Ovary (tissue), 7 donors: ENCODE measurements at regions not wholly inside any gene's neighbourhood (a gene's known extent, or its start where the extent isn't known, plus 50 kb on each side); places are given as distances from the start of the nearest gene placed in this dataset.

ENCODE experiments used
- DNase-seq, 5 donors: peaks; one replicate each; pipeline ENCODE4 v3.0.0-alpha.2; 2019 to 2020
- H3K27ac ChIP-seq, 2 donors: fragments of 200-600 bp; one replicate each; pipeline versions ENCODE4 v1.5.1 to v1.8.0; 2019 to 2022
- H3K27me3 ChIP-seq: fragments of 200-600 bp; one replicate; pipeline ENCODE4 v1.8.0; 2022
- H3K36me3 ChIP-seq: fragments of 200-600 bp; sonication (generic); one replicate; pipeline ENCODE4 v1.5.1; 2019
- H3K4me1 ChIP-seq: one replicate; pipeline ENCODE4 v1.8.1; 2013; ENCODE audit warnings: mild to moderate bottlenecking, moderate library complexity; ENCODE audit not compliant: insufficient read depth
- H3K4me3 ChIP-seq: fragments of 200-600 bp; sonication (generic); one replicate; pipeline ENCODE4 v1.5.1; 2017
- H3K9me3 ChIP-seq, 2 donors: fragments of 200-600 bp in 1 of 2; sonication (generic) in 1 of 2; one replicate each; pipeline versions ENCODE4 v1.5.1 to v1.8.1; 2013 to 2019; ENCODE audit warnings: mild to moderate bottlenecking in 1 of 2, moderate library complexity in 1 of 2
- EP300 ChIP-seq: sonication (generic); formaldehyde crosslinking; IDR thresholded peaks from one replicate; pipeline ENCODE4 v1.6.1; 2017; ENCODE audit warnings: antibody characterized with exemption
- POLR2A ChIP-seq: fragments of 450-650 bp; IDR thresholded peaks from one replicate; pipeline ENCODE4 v1.6.1; 2017; ENCODE audit warnings: antibody characterized with exemption, mild to moderate bottlenecking, moderate library complexity
- WGBS, 3 donors: extraction: QIAGEN DNeasy Blood & Tissue Kit in 1 of 3; methylation state at CpG; one replicate each; pipeline versions ENCODE4 v1.1.5 to v1.1.7; 2013 to 2017; 5-methylcytosine and 5-hydroxymethylcytosine counted together
- intact Hi-C, 4 donors: fragments of 100-400 bp; cut with DNase I; formaldehyde crosslinking; loops; one replicate each; pipeline versions ENCODE4 v1.11.0 to v1.15.1; 2022 to 2023
- TF ChIP-seq, protein P1 (sequence below), 3 donors: fragments of 450-650 bp in 2 of 3; fragments of 200-600 bp in 1 of 3; IDR thresholded peaks; one replicate each; pipeline versions ENCODE4 v1.5.1 to v1.8.0; 2016 to 2022; ENCODE audit warnings: antibody characterized with exemption in 3 of 3, mild to moderate bottlenecking in 1 of 3
- donor health status: DM: no; HTN: no; CAD: no; lungs with moderate emphysema.
- donor health status: DM: no; HTN: no; CAD: no.
- donor health status: Bipolar disorder and iron deficiency.
- donor health status: DM: no; HTN: no; CAD: no.
- donor health status: DM: yes; HTN: yes; CAD: no.

DNA sequence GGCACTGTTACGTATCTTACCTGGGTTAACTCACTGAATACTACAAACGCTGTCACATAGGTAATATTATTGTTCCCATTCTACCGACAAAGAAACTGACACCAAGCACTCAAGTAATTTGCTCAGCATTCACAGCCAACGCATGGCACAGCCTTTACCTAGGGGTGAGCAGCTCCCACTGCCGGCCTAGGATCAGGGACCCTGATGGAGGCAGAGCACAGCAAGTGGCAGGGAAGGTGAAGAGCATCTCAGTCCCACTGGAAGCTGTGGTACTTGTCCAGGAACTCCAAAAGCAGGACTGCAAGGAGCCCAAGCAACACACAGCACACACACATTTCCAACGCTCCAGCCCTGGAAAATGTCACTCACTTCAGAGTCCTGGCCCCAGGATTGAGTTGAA is 111.8 kb upstream of the CDKN3 start:
- intact Hi-C loops, result no loop called here

DNA sequence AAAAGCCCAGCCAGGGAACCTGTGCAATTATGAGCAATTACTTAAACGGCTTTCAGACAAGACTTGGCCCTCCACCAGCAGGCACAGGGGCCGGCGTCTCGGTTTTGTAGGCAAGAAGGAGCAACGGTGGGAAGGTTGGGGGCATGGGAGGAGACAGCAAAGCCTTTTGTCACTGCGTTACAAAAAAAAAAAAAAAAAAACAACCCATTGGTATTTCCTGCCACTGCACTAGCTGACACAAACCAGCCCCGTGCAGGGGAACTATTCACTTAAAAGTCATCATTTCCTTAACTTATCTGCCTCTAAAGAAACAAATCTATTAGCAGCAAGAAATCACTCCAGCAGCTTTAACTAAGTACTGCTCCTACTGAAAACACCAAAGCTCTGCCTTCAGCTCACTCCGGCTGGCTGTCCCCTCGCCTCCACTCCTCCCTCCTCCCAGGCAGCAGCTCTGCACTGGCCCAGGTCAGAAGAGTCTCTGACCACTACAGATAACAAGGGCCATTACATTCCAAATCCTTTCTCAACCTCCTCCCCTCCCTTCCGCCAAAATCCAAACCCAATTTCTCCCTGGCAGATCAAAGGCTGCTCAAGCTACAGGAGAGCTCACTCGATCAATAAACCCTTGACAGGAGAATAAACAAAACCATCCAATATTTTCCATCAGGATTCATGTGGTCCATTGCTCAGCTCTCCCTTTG is 105.2 kb upstream of the CDKN3 start:
- Histone ChIP-seq H3K27me3 (no peaks in the 10 kb centered on the region), H3K4me1 (no peaks in the 10 kb centered on the region), H3K4me3 (no peak overlapping the region), H3K9me3 (no peaks in the 10 kb centered on the region), H3K36me3 (no peaks in the 10 kb centered on the region), H3K27ac (no peak overlapping the region)
- TF ChIP-seq, protein P1, sequence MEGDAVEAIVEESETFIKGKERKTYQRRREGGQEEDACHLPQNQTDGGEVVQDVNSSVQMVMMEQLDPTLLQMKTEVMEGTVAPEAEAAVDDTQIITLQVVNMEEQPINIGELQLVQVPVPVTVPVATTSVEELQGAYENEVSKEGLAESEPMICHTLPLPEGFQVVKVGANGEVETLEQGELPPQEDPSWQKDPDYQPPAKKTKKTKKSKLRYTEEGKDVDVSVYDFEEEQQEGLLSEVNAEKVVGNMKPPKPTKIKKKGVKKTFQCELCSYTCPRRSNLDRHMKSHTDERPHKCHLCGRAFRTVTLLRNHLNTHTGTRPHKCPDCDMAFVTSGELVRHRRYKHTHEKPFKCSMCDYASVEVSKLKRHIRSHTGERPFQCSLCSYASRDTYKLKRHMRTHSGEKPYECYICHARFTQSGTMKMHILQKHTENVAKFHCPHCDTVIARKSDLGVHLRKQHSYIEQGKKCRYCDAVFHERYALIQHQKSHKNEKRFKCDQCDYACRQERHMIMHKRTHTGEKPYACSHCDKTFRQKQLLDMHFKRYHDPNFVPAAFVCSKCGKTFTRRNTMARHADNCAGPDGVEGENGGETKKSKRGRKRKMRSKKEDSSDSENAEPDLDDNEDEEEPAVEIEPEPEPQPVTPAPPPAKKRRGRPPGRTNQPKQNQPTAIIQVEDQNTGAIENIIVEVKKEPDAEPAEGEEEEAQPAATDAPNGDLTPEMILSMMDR (IDR thresholded peaks at IDR 0.05), result no peak
- no peak for TF ChIP-seq POLR2A
- no peak for TF ChIP-seq EP300
- intact Hi-C loops, result no loop called here
- DNase-seq, result no peak
- 15 to 20% (median 18%) methylated on average over 11 of the region's 11 CpGs for WGBS, 3 donors

More for the DNA sequence above, 111.8 kb upstream of the CDKN3 start:
- TF ChIP-seq EP300, result no peak
- no peak for TF ChIP-seq POLR2A
- TF ChIP-seq, protein P1 (IDR thresholded peaks at IDR 0.05), result no peak
- Histone ChIP-seq H3K4me3 (no peak overlapping the region), H3K36me3 (no peaks in the 10 kb centered on the region), H3K9me3 (no peaks in the 10 kb centered on the region), H3K27ac (no peak overlapping the region), H3K27me3 (no peaks in the 10 kb centered on the region), H3K4me1 (no peaks in the 10 kb centered on the region)
- 92% methylated on average over 6 of the region's 6 CpGs for WGBS, 3 donors
- no peak for DNase-seq

DNA sequence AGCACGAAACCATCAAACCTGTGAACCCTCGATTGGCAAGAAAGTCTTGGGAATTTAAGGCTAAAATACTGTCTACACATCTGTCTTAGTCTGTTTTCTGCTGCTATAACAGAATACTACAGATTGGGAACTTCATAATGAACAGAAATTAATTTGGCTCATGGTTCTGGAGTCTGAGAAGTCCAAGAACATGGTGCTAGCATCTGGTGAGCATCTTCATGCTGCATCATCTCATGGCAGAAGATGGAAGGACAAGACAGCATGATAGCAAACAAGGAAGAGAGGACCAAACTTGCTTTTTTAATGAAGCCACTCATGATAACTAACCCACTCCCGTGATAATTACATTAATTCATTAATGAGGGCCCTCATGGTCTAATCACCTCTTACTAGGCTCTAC is 102.0 kb upstream of the CDKN3 start:
- no peaks in the 10 kb centered on the region for H3K9me3 ChIP-seq
- no peak overlapping the region for H3K4me3 ChIP-seq
- no peak overlapping the region for H3K27ac ChIP-seq
- DNase-seq, result no peak
- H3K4me1 ChIP-seq, result no peaks in the 10 kb centered on the region
- no peaks in the 10 kb centered on the region for H3K36me3 ChIP-seq
- no peaks in the 10 kb centered on the region for H3K27me3 ChIP-seq
- WGBS, 3 donors, result 90 to 93% (median 91%) methylated on average over 3 of the region's 3 CpGs
- intact Hi-C loops, result no loop called here
- TF ChIP-seq EP300, result no peak
- no peak for TF ChIP-seq POLR2A
- TF ChIP-seq, protein P1 (IDR thresholded peaks at IDR 0.05), result no peak

DNA sequence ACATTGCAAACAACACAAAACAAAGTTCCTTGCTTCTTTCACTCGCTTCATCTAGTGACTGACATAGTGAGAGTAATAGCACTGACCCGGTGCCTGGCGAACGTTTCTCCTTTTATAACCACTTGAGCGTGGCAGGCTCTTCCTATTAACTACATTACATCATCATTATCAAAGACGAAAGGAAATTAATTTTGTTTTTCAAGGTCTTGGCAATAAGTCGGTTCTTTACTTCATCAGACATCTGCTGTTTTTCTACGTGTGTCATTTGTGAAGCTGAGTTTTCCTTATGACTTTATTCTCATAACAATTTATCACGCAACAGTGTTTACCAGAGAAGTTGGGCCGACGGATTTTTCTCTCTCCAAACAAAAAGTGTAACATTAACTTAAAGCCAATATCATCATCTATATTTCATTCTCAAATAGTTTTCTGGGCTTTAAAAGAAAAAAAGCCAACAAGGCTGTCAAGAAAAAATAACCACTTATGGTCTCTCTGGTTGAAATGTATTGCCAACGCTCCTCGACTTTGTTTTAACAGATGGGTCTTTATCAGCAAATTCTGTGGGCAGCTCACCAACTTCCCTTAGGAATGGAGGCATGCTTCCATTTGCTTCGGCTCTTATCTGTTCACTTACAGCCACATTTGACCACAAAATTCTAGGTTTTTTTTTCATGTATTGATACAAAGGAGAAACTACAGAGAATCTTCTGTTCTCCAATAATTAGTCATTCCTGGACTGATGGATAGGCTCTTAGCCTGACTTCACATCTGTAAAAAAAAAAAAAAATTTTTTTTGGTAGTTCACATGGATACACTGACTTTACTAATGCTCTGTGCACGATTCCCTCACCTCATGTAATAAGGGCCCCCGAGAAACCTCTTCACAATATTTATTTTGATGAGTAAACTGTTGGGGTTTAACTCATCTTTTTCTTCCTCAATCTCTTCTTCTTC is 97.1 kb upstream of the CDKN3 start:
- H3K27me3 ChIP-seq, result no peaks in the 10 kb centered on the region
- TF ChIP-seq, protein P1 (IDR thresholded peaks at IDR 0.05), result no peak
- H3K4me1 ChIP-seq, result no peaks in the 10 kb centered on the region
- no peak overlapping the region for H3K4me3 ChIP-seq
- no peaks in the 10 kb centered on the region for H3K9me3 ChIP-seq
- 15 to 19% (median 16%) methylated on average over 16 of the region's 16 CpGs for WGBS, 3 donors
- no peaks in the 10 kb centered on the region for H3K36me3 ChIP-seq
- H3K27ac ChIP-seq, result no peak overlapping the region
- intact Hi-C loops, result no loop called here
- DNase-seq, result peak in 1 of 5 donors; percentile 28
